Gastroesophageal sphincter (tissue), 3 donors: ENCODE measurements at regions not wholly inside any gene's neighbourhood (a gene's known extent, or its start where the extent isn't known, plus 50 kb on each side); places are given as distances from the start of the nearest gene placed in this dataset.

Source experiments
- CTCF ChIP-seq, 4 experiments: fragments of 200-600 bp in 2 of 4; fragments of 450-650 bp in 2 of 4; sonication (generic) in 1 of 4; IDR thresholded peaks; one replicate each; pipeline ENCODE4 v1.5.1; 2017 to 2019; ENCODE audit warnings: antibody characterized with exemption in 4 of 4, mild to moderate bottlenecking in 2 of 4, moderate library complexity in 2 of 4
- EP300 ChIP-seq: sonication (generic); formaldehyde crosslinking; IDR thresholded peaks from one replicate; pipeline ENCODE4 v1.6.1; 2017; ENCODE audit warnings: antibody characterized with exemption, mild to moderate bottlenecking
- POLR2A ChIP-seq, 2 donors: fragments of 450-650 bp; IDR thresholded peaks; one replicate each; pipeline ENCODE4 v1.6.1; 2017; ENCODE audit warnings: antibody characterized with exemption in 2 of 2, mild to moderate bottlenecking in 2 of 2, moderate library complexity in 1 of 2
- POLR2AphosphoS5 ChIP-seq: sonication (generic); formaldehyde crosslinking; IDR thresholded peaks from one replicate; pipeline ENCODE4 v1.6.1; 2017; ENCODE audit warnings: antibody characterized with exemption

DNA sequence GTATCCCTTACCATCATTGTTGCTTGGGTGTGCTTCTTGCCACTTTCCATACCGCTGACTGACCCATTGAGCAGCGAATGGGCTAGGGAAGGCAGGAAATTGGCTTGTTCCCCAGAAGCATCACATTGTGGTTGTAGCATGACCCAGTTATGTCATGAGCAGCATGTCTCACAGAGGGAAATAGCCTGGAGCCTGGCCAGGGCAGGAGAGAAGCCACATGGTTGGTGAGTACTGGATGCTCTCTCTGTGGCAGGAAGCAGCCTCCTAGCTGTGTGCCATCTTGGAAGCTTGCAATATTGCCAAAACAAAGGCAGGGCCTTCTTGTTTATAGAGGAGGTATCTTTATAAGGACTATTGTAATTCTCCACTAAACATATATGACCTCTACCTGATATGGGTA is 482.6 kb downstream of the PIK3C3 start:
- TF ChIP-seq CTCF (IDR thresholded peaks at IDR 0.05) (no peak), POLR2AphosphoS5 (no peak), POLR2A (IDR thresholded peaks at IDR 0.05) (no peak), EP300 (no peak)
